SW 1271 (cell line): ENCODE measurements at regions not wholly inside any gene's neighbourhood (a gene's known extent, or its start where the extent isn't known, plus 50 kb on each side); places are given as distances from the start of the nearest gene placed in this dataset.
"Not testable (repeated sequence)": the region's sequence is repeated elsewhere in the genome, so short reads cannot be mapped to it uniquely, and the experiment has no call there.

ENCODE experiments used
- DNase-seq, 2 experiments: peaks; one replicate each; lab custom pipeline; 2025; lab: John Stamatoyannopoulos, UW

DNA sequence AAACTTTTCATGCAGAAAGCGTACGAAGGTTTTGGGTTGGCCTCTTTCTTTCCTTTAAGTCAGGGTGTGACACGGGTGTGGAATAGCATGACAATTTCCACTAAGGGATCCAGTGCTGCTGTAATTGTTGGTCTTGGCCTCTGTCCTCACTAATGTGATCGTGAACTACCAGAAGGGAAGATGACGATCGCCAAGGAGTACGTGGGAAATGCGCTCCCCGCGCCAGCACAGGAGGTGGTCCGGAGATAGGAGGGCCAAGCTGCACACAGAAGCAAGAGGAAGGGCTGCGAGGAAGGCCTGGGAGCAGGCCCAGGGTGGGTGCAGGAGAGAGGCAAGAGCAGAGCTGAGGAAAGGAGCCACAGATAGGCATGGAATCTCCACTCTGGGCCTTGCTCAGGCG lies 79.7 kb upstream of the PODXL start:
- no peak for DNase-seq

GRCh38 chr7:131634197-131634596 lies 77.8 kb upstream of the PODXL start:
- DNase-seq, result not testable (repeated sequence)

GRCh38 chr7:131633342-131633843 lies 77.0 kb upstream of the PODXL start:
- peak; percentile 54 to 78 for DNase-seq

DNA sequence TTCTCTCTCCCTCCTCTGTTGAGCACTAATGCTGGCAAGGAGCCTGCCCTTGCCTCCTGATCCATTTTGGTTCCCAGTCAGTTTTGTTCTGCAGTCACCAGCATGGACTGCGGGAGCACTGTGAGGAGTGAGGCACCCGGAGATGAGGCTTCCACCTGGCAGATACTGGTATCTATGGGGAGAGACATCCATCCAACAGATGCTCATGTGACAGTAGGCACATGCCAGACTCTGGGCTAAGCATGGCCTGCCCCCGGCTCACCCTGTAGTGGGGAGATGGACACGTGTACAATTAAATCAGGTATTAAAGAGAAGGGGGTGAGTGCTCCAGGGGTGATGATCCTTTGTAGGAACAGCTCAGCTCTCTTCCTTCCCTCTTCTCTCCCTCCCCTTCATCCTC lies 74.0 kb upstream of the PODXL start:
- DNase-seq, result no peak

DNA sequence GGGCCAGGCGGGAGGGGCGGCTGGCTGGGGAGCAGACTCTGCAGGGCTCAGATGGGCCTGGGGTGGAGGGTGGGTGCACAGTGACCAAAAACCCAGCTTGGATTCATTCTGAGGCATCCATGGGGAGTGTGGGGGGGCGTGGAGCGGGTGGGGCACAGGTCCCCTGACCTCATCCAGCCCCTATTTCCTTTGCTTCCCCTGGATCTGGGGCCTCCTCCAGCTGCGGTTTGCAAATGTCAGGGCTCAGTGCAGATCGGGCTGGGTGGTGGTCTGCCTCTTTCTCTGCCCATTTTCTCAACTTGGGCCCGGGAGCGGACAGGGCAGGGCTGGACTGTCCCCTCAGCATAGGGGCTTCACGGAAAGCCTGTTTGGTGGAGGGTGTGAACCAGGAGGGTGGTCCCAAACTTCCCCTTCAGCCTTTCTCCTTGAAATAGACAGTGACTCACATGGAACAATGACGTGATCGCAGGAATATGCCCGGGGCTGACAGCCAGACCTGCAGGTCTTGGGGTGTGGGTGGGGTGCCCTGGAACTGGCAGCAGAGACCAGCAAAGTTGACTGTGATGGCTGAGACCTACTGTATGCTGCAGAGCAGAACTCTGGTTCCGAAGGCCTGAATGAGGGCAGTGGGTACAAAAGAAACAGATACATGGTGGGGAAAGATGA lies 72.9 kb upstream of the PODXL start:
- DNase-seq, result peak in 1 of 2 experiments; percentile 13

DNA sequence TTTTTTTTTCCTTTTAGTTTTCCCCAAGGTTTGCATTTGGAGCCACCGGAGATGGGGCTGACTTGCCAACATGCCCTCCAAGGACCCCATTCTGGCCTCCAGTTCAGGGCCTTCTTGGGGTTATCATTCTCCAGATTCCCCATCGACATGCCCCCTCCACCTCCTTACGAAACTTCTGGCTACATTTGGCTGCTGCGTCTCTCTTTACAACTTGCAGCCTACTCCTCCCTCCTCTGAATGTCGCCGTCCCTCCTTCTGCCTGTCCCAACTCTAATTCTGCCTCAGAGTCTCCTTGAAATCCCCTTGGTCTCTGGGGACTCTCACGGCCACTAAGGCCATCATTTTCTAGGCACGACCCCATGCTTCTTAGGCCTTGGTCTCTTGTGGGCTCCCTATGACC lies 72.2 kb upstream of the PODXL start:
- DNase-seq, result no peak

- no peak for DNase-seq
These were observed 71.3 kb upstream of the PODXL start for GRCh38 chr7:131627735-131628190.

DNA sequence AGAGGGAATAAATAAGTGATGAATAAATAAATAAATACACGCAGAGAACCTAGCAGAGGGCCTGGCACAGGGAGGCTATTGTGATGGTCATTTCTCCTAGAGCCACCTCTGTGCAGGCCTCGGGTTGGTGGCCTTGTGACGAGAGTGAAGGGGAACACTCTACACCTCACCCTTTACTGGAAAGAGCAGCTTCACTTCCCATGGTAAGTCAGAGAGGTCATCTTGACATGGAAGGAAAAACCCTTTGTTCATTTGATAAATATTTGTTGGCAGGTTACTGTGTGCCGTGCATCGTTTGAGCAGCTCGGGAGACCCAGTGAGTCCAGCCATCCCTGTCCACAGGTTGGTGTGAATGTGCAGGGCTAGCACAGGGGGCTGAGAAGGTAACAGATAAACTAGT lies 70.2 kb upstream of the PODXL start:
- DNase-seq, result no peak

GRCh38 chr7:131625817-131626372 lies 69.5 kb upstream of the PODXL start:
- peak; percentile 89 to 95 for DNase-seq

DNA sequence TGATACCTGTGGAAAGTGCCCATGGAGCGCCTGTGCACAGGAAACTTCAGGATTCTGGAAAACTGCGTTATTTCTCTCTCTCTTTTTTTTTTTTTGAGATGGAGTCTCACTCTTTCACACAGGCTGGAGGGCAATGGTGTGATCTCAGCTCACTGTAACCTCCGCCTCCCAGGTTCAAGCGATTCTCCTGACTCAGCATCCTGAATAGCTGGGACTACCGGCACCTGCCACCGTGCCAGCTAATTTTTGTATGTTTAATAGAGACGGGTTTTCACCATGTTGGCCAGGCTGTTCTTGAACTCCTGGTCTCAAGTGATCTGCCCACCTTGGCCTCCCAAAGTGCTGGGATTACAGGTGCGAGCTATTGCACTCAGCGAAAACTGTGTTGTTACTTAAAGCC lies 68.9 kb upstream of the PODXL start:
- DNase-seq, result not testable (repeated sequence)

DNA sequence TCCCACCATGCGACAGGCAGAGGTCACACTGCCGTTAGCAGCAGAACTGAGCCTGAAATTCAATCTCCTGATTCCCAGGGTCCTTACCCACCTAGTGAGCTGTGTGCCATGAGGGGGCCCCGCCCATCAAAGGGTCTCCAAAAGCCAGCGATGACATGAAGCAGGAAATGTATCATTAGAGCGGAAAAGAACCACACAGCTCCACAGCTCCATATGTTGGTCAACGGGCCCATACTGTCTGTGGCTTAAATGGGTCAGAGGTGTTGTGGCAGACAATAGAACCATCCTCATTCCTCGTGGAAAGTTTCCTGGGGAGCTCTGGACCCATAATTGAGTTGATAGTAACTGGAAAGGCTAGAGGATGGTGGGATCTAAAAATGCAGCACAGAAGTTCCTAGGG lies 68.1 kb upstream of the PODXL start:
- DNase-seq, result no peak

DNA sequence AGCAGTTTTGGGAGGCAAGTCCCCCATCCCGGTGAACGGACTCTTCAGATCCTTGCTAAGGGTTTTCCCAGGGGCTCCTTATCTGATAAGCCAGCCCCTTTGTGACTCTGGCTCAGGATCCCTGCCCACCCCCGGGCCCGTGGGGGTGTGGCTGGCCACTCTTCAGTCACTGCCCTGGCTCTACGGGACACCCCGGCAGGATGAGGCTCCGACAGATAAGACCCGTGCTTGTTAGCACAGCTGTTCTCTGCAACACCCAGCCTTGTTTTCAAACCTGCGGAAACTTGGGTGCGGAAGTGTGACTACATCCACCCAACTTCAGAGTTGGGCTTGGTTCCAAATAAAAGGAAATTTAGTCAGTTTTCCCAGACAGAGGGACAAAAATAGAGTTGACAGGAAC lies 66.7 kb upstream of the PODXL start:
- no peak for DNase-seq

- DNase-seq, result no peak
These were observed 65.2 kb upstream of the PODXL start for GRCh38 chr7:131621652-131622051.

GRCh38 chr7:131620673-131621609 lies 64.5 kb upstream of the PODXL start:
- no peak for DNase-seq

DNA sequence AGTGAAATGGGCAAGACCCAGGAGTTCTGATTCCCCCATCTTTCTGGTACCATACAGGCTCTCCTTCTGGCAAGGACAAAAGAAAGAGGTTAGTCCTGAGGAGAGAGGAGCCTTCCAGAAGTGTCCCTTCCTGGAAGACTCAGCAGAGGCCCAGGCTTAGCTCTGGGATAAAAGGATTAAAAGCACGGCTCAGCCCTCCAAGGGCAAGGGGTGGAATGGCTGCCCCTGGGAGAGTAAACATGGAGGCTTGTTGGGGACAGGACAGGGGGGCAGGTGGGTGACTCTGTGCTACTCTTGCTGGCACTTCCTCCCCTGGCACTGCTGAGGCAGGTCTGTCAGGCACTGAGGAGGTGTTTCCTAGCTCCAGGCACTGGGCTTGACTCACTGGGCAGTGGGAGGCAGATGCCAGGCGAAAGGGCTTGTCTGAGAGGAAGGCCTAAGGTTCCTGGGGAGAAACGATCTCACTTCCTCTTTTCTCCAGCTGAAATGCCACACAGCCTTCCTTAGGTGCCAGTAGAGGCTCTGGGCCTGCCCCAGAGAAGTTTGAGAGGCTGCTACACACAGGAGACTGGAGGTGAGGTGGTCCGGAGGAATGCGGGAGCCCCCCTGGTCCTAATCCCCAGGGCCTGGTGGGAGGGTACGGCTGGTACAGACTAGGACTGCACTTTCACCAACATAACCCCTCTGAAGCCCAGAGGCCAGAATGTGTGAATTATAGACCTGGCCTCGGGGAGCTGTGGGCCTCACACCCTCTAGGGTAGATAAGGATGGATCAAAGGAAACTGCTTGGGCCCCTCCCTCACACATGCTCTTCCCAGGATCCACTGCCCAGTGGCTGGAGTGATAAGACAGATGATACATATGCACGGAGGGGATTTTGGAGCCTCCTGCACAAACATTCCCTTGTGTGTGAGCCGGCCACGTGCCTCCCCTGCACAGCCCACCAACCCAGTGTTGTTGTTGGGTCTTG lies 63.2 kb upstream of the PODXL start:
- DNase-seq, result no peak

GRCh38 chr7:131618391-131618790 lies 62.0 kb upstream of the PODXL start:
- no peak for DNase-seq

DNA sequence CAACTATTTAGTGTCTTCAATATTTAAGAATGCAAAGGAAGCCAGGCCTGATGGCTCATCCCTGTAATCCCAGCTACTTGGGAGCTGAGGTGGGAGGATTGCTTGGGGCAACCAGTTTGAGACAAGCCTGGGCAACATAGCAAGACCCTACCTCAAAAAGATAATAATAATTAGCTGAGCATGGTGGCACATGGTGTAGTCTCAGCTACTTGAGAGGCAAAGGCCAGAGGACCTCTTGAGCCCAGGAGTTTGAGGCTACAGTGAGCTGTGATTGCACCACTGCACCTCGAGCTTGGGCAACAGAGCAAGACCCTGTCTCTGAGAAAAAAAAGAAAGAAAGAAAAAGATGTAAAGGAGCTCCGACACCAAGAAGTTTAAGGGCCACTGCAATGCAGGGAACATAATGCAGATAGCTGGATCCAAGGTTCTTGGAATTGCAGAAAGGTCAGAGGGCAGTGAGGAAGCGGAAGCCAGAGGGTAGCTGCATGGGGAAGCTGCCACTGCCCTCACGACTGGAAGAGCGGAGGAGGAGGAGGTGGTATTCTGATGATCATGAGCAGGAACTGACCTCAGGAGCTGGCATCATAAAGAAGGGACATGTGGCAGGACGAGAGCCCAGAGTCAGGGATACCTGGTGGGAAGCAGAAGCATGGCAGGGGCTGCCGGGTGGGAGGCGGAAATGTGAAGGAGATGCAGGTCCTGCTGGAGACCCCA lies 60.2 kb upstream of the PODXL start:
- DNase-seq, result no peak

- no peak for DNase-seq
These were observed 57.5 kb upstream of the PODXL start for GRCh38 chr7:131613909-131614308.

DNA sequence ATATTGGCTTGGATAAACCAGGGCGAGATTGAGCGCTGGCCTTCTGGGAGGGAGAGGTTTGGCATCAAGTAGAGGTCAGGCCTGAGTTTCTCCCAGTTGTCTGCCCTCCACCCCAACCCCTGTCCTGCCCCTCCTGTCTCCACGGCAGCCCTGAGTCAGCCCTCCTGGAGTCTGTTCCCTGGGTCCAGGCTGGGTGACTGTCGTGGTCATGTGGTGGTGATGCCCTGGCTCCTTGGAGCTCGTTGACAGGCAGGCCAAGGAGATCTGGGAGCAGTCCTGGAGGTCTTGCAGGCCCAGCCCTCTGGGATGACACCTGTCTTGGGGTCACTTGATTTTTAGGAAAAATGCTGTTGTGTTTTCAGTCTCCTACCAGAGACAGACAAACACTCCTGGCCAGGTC lies 53.6 kb upstream of the PODXL start:
- no peak for DNase-seq

- no peak for DNase-seq
These were observed 51.7 kb upstream of the PODXL start for GRCh38 chr7:131608116-131608500.
